PFSK-1 (cell line): ENCODE measurements at regions not wholly inside any gene's neighbourhood (a gene's known extent, or its start where the extent isn't known, plus 50 kb on each side); places are given as distances from the start of the nearest gene placed in this dataset.

Source experiments
- FOXP2 ChIP-seq: optimal IDR thresholded peaks from 2 replicates; pipeline ENCODE3; 2011; ENCODE audit warnings: borderline replicate concordance, control low read depth, inconsistent platforms; ENCODE audit not compliant: insufficient read depth; ENCODE audit errors: extremely low read length, extremely low read depth
- POLR2AphosphoS5 ChIP-seq: IDR thresholded peaks from 2 replicates; pipeline ENCODE4 v1.6.1; 2012; ENCODE audit warnings: low read depth, mild to moderate bottlenecking, control low read depth, low read length, moderate library complexity
- SIN3A ChIP-seq: IDR thresholded peaks from 2 replicates; pipeline ENCODE4 v1.6.1; 2012; ENCODE audit warnings: mild to moderate bottlenecking, low read length, moderate library complexity, borderline replicate concordance; ENCODE audit not compliant: insufficient read depth
- TAF1 ChIP-seq: IDR thresholded peaks from 2 replicates; pipeline ENCODE4 v1.6.1; 2012; ENCODE audit warnings: low read length, control low read depth, borderline replicate concordance; ENCODE audit not compliant: insufficient read depth
- TF ChIP-seq, protein P1 (sequence below), 2 experiments: IDR thresholded peaks; 2 replicates each; pipeline versions ENCODE4 v1.6.1 to v1.8.0; 2011 to 2012; ENCODE audit warnings: low read depth in 2 of 2, low read length in 2 of 2, control low read depth in 1 of 2, inconsistent platforms in 1 of 2, mild to moderate bottlenecking in 1 of 2, moderate library complexity in 1 of 2; ENCODE audit not compliant: insufficient read depth in 1 of 2

DNA sequence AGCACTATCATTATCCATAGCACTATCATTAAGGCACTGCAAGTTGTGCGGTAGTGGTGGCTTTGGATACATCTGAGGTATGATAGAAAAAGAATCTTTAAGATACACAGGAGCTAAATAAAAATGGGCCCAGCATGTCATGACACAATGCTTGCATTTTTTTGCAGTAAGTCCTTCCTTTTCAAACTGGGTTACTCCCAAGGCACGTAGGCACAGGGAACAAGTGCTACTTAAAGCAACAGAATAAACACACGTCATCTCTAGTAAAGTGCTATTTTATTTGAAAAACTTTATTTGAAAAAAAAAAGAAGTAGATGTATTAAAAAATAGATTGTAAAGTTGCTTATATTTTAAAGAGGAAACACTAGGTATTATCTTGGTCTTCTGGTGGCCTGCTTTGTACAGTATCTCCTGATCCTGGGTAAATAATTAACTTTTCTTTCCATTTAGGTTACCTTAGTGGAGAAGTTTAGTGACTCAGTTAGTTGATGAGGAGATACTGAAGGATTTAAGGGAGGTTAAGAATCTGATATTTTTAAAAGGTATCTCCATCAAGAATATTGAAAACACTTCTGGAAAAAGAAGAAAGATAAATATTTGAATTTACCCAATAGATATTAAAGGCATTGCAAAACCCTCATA is 129.6 kb downstream of the EDN1 start:
- TF ChIP-seq POLR2AphosphoS5 (no peak), TAF1 (no peak), SIN3A (no peak), FOXP2 (no peak)
- TF ChIP-seq, protein P1, sequence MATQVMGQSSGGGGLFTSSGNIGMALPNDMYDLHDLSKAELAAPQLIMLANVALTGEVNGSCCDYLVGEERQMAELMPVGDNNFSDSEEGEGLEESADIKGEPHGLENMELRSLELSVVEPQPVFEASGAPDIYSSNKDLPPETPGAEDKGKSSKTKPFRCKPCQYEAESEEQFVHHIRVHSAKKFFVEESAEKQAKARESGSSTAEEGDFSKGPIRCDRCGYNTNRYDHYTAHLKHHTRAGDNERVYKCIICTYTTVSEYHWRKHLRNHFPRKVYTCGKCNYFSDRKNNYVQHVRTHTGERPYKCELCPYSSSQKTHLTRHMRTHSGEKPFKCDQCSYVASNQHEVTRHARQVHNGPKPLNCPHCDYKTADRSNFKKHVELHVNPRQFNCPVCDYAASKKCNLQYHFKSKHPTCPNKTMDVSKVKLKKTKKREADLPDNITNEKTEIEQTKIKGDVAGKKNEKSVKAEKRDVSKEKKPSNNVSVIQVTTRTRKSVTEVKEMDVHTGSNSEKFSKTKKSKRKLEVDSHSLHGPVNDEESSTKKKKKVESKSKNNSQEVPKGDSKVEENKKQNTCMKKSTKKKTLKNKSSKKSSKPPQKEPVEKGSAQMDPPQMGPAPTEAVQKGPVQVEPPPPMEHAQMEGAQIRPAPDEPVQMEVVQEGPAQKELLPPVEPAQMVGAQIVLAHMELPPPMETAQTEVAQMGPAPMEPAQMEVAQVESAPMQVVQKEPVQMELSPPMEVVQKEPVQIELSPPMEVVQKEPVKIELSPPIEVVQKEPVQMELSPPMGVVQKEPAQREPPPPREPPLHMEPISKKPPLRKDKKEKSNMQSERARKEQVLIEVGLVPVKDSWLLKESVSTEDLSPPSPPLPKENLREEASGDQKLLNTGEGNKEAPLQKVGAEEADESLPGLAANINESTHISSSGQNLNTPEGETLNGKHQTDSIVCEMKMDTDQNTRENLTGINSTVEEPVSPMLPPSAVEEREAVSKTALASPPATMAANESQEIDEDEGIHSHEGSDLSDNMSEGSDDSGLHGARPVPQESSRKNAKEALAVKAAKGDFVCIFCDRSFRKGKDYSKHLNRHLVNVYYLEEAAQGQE (IDR thresholded peaks at IDR 0.05; ENCODE audit: insufficient read depth in 1 of 2, low read depth in 2 of 2, low read length in 2 of 2): no peak
